Bronchial epithelial cell (primary cell): ENCODE measurements at regions not wholly inside any gene's neighbourhood (a gene's known extent, or its start where the extent isn't known, plus 50 kb on each side); places are given as distances from the start of the nearest gene placed in this dataset.

Source experiments
- DNase-seq: peaks from one replicate; pipeline ENCODE4 v3.0.0-alpha.2; 2010; ENCODE audit warnings: low read depth
- FAIRE-seq: peaks from 2 replicates; lab custom pipeline; 2011; peaks lifted over from hg19 to GRCh38; lab: Jason Lieb, UNC
- H3K27me3 ChIP-seq: 2 replicates; pipeline ENCODE4 v1.5.1; 2011; ENCODE audit warnings: low read length; ENCODE audit not compliant: control insufficient read depth, insufficient read depth
- H3K36me3 ChIP-seq: 2 replicates; pipeline ENCODE4 v1.5.1; 2011; ENCODE audit warnings: low read length; ENCODE audit not compliant: control insufficient read depth, insufficient read depth
- H3K4me3 ChIP-seq: 2 replicates; pipeline ENCODE4 v1.5.1; 2011; ENCODE audit warnings: mild to moderate bottlenecking, low read depth, low read length, control low read depth
- TF ChIP-seq, protein P1 (sequence below): IDR thresholded peaks from 2 replicates; pipeline ENCODE4 v1.5.1; 2011; ENCODE audit warnings: mild to moderate bottlenecking, moderate library complexity, low read length, control low read depth, inconsistent platforms; ENCODE audit not compliant: insufficient read depth, severe bottlenecking

DNA sequence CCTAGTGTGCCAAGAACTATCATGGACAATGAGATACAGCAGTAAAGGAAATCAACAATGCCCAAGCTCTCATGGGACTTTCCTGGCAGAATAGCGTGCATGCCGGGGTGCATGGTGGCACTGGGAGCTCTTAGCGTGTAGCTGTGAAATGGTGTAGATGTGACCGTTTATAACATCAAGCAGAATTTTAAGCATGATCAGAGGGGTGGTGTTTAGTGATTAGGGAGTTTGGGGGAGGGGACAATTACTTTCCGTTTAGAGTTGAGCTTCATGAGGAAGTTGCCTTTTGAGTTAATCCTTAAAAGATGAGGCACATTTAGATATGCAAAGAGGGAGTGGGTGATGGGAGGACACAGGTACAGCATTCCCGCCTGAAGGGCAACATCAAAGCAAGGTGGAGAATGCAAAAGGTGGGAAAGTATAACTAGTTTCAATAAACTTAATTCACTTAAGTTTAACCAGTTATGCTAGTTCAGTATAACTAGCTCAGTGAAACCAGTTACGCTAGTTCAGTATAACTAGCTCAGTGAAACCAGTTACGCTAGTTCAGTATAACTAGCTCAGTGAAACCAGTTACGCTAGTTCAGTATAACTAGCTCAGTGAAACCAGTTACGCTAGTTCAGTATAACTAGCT is 661.6 kb downstream of the QKI start:
- TF ChIP-seq, protein P1, sequence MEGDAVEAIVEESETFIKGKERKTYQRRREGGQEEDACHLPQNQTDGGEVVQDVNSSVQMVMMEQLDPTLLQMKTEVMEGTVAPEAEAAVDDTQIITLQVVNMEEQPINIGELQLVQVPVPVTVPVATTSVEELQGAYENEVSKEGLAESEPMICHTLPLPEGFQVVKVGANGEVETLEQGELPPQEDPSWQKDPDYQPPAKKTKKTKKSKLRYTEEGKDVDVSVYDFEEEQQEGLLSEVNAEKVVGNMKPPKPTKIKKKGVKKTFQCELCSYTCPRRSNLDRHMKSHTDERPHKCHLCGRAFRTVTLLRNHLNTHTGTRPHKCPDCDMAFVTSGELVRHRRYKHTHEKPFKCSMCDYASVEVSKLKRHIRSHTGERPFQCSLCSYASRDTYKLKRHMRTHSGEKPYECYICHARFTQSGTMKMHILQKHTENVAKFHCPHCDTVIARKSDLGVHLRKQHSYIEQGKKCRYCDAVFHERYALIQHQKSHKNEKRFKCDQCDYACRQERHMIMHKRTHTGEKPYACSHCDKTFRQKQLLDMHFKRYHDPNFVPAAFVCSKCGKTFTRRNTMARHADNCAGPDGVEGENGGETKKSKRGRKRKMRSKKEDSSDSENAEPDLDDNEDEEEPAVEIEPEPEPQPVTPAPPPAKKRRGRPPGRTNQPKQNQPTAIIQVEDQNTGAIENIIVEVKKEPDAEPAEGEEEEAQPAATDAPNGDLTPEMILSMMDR = no peak
- H3K36me3 ChIP-seq = no peaks in the 10 kb centered on the region
- DNase-seq = no peak
- no peak for FAIRE-seq
- H3K4me3 ChIP-seq = no peak overlapping the region
- H3K27me3 ChIP-seq = no peaks in the 10 kb centered on the region

DNA sequence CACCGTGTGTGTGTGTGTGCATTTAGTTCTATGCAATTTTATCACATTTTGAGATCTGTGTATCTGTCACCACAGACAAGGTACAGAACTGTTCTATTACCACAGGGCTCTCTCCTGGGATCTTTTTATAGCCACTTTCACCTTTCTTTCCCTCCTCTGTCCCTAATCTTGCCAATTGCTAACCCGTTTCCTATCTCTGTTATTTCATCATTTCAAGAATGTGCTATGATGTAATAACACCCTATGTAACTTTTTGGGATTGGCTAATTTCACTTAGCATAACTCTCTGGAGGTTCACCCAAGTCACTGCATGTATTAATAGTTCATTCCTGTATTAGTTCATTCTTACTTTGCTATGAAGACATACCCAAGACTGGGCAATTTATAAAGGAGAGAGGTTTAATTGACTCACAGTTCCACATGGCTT is 657.7 kb downstream of the QKI start:
- TF ChIP-seq, protein P1 = no peak
- Histone ChIP-seq H3K4me3 (no peak overlapping the region), H3K27me3 (no peaks in the 10 kb centered on the region), H3K36me3 (no peaks in the 10 kb centered on the region)
- DNase-seq (no peak), FAIRE-seq (no peak)

GRCh38 chr6:164069350-164069990 is 655.0 kb downstream of the QKI start:
- no peak for FAIRE-seq

DNA sequence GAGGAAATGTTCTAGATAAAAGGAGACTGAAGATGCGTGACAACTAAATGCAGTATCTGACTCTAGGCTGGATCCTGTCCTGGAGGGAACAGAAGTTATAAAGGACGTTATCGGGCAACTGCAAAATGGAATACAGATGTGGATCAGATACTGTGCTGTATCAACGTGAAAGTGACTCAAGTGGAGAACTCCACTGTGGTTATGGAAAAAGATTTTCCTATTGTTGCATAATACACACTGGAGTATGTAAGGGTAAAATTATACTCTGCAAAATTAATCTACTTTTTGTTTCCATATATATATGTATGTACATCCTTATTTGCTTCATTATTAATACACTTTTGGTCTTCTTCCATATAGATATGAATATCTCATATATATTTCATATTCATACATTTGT is 654.0 kb downstream of the QKI start:
- FAIRE-seq (no peak), DNase-seq (no peak)

More at GRCh38 chr6:164069350-164069990, 655.0 kb downstream of the QKI start:
- H3K36me3 ChIP-seq = no peaks in the 10 kb centered on the region
- no peak overlapping the region for H3K4me3 ChIP-seq
- TF ChIP-seq, protein P1 = no peak
- H3K27me3 ChIP-seq = no peaks in the 10 kb centered on the region
- no peak for DNase-seq

GRCh38 chr6:164066766-164067165 is 652.2 kb downstream of the QKI start:
- H3K36me3 ChIP-seq = no peaks in the 10 kb centered on the region
- no peaks in the 10 kb centered on the region for H3K27me3 ChIP-seq
- DNase-seq (no peak), FAIRE-seq (no peak)
- no peak overlapping the region for H3K4me3 ChIP-seq
- TF ChIP-seq, protein P1 = no peak

More for the DNA sequence above, 654.0 kb downstream of the QKI start:
- H3K36me3 ChIP-seq = no peaks in the 10 kb centered on the region
- H3K4me3 ChIP-seq = no peak overlapping the region
- TF ChIP-seq, protein P1 = no peak
- H3K27me3 ChIP-seq = no peaks in the 10 kb centered on the region
